ENCODE measurements at regions not wholly inside any gene's neighbourhood (a gene's known extent, or its start where the extent isn't known, plus 50 kb on each side); places are given as distances from the start of the nearest gene placed in this dataset.

- TF ChIP-seq, protein P1, sequence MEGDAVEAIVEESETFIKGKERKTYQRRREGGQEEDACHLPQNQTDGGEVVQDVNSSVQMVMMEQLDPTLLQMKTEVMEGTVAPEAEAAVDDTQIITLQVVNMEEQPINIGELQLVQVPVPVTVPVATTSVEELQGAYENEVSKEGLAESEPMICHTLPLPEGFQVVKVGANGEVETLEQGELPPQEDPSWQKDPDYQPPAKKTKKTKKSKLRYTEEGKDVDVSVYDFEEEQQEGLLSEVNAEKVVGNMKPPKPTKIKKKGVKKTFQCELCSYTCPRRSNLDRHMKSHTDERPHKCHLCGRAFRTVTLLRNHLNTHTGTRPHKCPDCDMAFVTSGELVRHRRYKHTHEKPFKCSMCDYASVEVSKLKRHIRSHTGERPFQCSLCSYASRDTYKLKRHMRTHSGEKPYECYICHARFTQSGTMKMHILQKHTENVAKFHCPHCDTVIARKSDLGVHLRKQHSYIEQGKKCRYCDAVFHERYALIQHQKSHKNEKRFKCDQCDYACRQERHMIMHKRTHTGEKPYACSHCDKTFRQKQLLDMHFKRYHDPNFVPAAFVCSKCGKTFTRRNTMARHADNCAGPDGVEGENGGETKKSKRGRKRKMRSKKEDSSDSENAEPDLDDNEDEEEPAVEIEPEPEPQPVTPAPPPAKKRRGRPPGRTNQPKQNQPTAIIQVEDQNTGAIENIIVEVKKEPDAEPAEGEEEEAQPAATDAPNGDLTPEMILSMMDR (IDR thresholded peaks at IDR 0.05), result no peak
- TF ChIP-seq POLR2AphosphoS5 (IDR thresholded peaks at IDR 0.05), result no peak
These were observed 91.4 kb upstream of the ADGRG2 start for GRCh38 chrX:19213610-19214152.

Data from upper lobe of left lung (tissue), 4 donors.